Esophagus squamous epithelium (tissue), 4 donors: ENCODE measurements at regions not wholly inside any gene's neighbourhood (a gene's known extent, or its start where the extent isn't known, plus 50 kb on each side); places are given as distances from the start of the nearest gene placed in this dataset.

Experiments used
- POLR2A ChIP-seq, 4 donors: fragments of 450-650 bp; IDR thresholded peaks; one replicate each; pipeline ENCODE4 v1.6.1; 2017; ENCODE audit warnings: antibody characterized with exemption in 4 of 4, mild to moderate bottlenecking in 4 of 4, moderate library complexity in 3 of 4
- TF ChIP-seq, protein P1 (sequence below), 6 experiments: fragments of 450-650 bp in 4 of 6; fragments of 200-600 bp in 2 of 6; sonication (generic) in 2 of 6; IDR thresholded peaks; one replicate each; pipeline ENCODE4 v1.5.1; 2016 to 2019; ENCODE audit warnings: antibody characterized with exemption in 6 of 6, mild to moderate bottlenecking in 4 of 6, moderate library complexity in 4 of 6

GRCh38 chr7:8913682-8914081, 480.3 kb downstream of the NXPH1 start:
- TF ChIP-seq, protein P1, sequence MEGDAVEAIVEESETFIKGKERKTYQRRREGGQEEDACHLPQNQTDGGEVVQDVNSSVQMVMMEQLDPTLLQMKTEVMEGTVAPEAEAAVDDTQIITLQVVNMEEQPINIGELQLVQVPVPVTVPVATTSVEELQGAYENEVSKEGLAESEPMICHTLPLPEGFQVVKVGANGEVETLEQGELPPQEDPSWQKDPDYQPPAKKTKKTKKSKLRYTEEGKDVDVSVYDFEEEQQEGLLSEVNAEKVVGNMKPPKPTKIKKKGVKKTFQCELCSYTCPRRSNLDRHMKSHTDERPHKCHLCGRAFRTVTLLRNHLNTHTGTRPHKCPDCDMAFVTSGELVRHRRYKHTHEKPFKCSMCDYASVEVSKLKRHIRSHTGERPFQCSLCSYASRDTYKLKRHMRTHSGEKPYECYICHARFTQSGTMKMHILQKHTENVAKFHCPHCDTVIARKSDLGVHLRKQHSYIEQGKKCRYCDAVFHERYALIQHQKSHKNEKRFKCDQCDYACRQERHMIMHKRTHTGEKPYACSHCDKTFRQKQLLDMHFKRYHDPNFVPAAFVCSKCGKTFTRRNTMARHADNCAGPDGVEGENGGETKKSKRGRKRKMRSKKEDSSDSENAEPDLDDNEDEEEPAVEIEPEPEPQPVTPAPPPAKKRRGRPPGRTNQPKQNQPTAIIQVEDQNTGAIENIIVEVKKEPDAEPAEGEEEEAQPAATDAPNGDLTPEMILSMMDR (IDR thresholded peaks at IDR 0.05): no peak
- TF ChIP-seq POLR2A (IDR thresholded peaks at IDR 0.05): no peak
